ENCODE measurements at regions not wholly inside any gene's neighbourhood (a gene's known extent, or its start where the extent isn't known, plus 50 kb on each side); places are given as distances from the start of the nearest gene placed in this dataset.
"Not testable (repeated sequence)": the region's sequence is repeated elsewhere in the genome, so short reads cannot be mapped to it uniquely, and the experiment has no call there.

GRCh38 chr3:74921676-74922075 is 307.2 kb upstream of the CNTN3 start:
- peaks cover 7% of the 10 kb centered on the region for H3K9me3 Mint-ChIP-seq
- H3K4me3 Mint-ChIP-seq = no peak overlapping the region
- DNase-seq (no peak), ATAC-seq (no peak)
- H3K4me1 Mint-ChIP-seq (ENCODE audit: low read depth) = no peaks in the 10 kb centered on the region
- no peaks in the 10 kb centered on the region for H3K27me3 Mint-ChIP-seq (ENCODE audit: low read depth)
- H3K36me3 Mint-ChIP-seq (ENCODE audit: insufficient read depth) = no peaks in the 10 kb centered on the region

- Mint-ChIP-seq H3K4me3 (no peak overlapping the region), H3K27me3 (ENCODE audit: low read depth) (no peaks in the 10 kb centered on the region), H3K4me1 (ENCODE audit: low read depth) (no peaks in the 10 kb centered on the region), H3K36me3 (ENCODE audit: insufficient read depth) (no peaks in the 10 kb centered on the region), H3K9me3 (peaks cover 7% of the 10 kb centered on the region)
- ATAC-seq (no peak), DNase-seq (no peak)
Observed at GRCh38 chr3:74920721-74921350, 306.4 kb upstream of the CNTN3 start.

GRCh38 chr3:74916696-74917095 is 302.2 kb upstream of the CNTN3 start:
- Mint-ChIP-seq H3K9me3 (peaks cover 7% of the 10 kb centered on the region), H3K4me1 (ENCODE audit: low read depth) (no peaks in the 10 kb centered on the region), H3K36me3 (ENCODE audit: insufficient read depth) (no peaks in the 10 kb centered on the region), H3K4me3 (no peak overlapping the region), H3K27me3 (ENCODE audit: low read depth) (no peaks in the 10 kb centered on the region)
- DNase-seq = no peak
- ATAC-seq = no peak

GRCh38 chr3:74906181-74906580 is 291.7 kb upstream of the CNTN3 start:
- no peak overlapping the region for H3K4me3 Mint-ChIP-seq
- ATAC-seq (no peak), DNase-seq (no peak)
- H3K9me3 Mint-ChIP-seq = peaks cover 20% of the 10 kb centered on the region
- H3K27me3 Mint-ChIP-seq (ENCODE audit: low read depth) = no peaks in the 10 kb centered on the region
- no peaks in the 10 kb centered on the region for H3K4me1 Mint-ChIP-seq (ENCODE audit: low read depth)
- H3K36me3 Mint-ChIP-seq (ENCODE audit: insufficient read depth) = no peaks in the 10 kb centered on the region

GRCh38 chr3:74905478-74905877 is 291.0 kb upstream of the CNTN3 start:
- no peaks in the 10 kb centered on the region for H3K36me3 Mint-ChIP-seq (ENCODE audit: insufficient read depth)
- H3K27me3 Mint-ChIP-seq (ENCODE audit: low read depth) = no peaks in the 10 kb centered on the region
- no peaks in the 10 kb centered on the region for H3K4me1 Mint-ChIP-seq (ENCODE audit: low read depth)
- DNase-seq = no peak
- no peak overlapping the region for H3K4me3 Mint-ChIP-seq
- H3K9me3 Mint-ChIP-seq = peaks cover 16% of the 10 kb centered on the region
- ATAC-seq = no peak

- Mint-ChIP-seq H3K36me3 (ENCODE audit: insufficient read depth) (no peaks in the 10 kb centered on the region), H3K4me1 (ENCODE audit: low read depth) (no peaks in the 10 kb centered on the region), H3K9me3 (peaks cover 13% of the 10 kb centered on the region), H3K4me3 (no peak overlapping the region), H3K27me3 (ENCODE audit: low read depth) (no peaks in the 10 kb centered on the region)
- DNase-seq = no peak
- ATAC-seq = no peak
Observed at GRCh38 chr3:74904646-74905045, 290.2 kb upstream of the CNTN3 start.

- ATAC-seq, DNase-seq: not testable (repeated sequence)
Observed at GRCh38 chr3:74899796-74900516, 285.5 kb upstream of the CNTN3 start.

GRCh38 chr3:74897006-74897405 is 282.5 kb upstream of the CNTN3 start:
- no peak for ATAC-seq
- peaks cover 18% of the 10 kb centered on the region for H3K9me3 Mint-ChIP-seq
- H3K27me3 Mint-ChIP-seq (ENCODE audit: low read depth) = no peaks in the 10 kb centered on the region
- no peaks in the 10 kb centered on the region for H3K4me1 Mint-ChIP-seq (ENCODE audit: low read depth)
- no peak for DNase-seq
- H3K4me3 Mint-ChIP-seq = no peak overlapping the region
- H3K36me3 Mint-ChIP-seq (ENCODE audit: insufficient read depth) = no peaks in the 10 kb centered on the region

More at GRCh38 chr3:74899796-74900516, 285.5 kb upstream of the CNTN3 start:
- H3K36me3 Mint-ChIP-seq (ENCODE audit: insufficient read depth); H3K4me1 Mint-ChIP-seq (ENCODE audit: low read depth); H3K4me3 Mint-ChIP-seq; H3K27me3 Mint-ChIP-seq (ENCODE audit: low read depth): not testable (repeated sequence)
- peaks cover 14% of the 10 kb centered on the region for H3K9me3 Mint-ChIP-seq

- Mint-ChIP-seq H3K36me3 (ENCODE audit: insufficient read depth) (no peaks in the 10 kb centered on the region), H3K4me3 (no peak overlapping the region), H3K4me1 (ENCODE audit: low read depth) (no peaks in the 10 kb centered on the region), H3K27me3 (ENCODE audit: low read depth) (no peaks in the 10 kb centered on the region), H3K9me3 (peaks cover 14% of the 10 kb centered on the region)
- DNase-seq (no peak), ATAC-seq (no peak)
Observed at GRCh38 chr3:74891312-74891711, 276.9 kb upstream of the CNTN3 start.

- DNase-seq = no peak
- H3K36me3 Mint-ChIP-seq (ENCODE audit: insufficient read depth) = no peaks in the 10 kb centered on the region
Observed at GRCh38 chr3:74883690-74884089, 269.2 kb upstream of the CNTN3 start.

GRCh38 chr3:74883222-74883621 is 268.8 kb upstream of the CNTN3 start:
- Mint-ChIP-seq H3K4me3 (no peak overlapping the region), H3K27me3 (ENCODE audit: low read depth) (no peaks in the 10 kb centered on the region), H3K36me3 (ENCODE audit: insufficient read depth) (no peaks in the 10 kb centered on the region), H3K4me1 (ENCODE audit: low read depth) (no peaks in the 10 kb centered on the region), H3K9me3 (peaks cover 19% of the 10 kb centered on the region)
- DNase-seq (no peak), ATAC-seq (no peak)

More at GRCh38 chr3:74883690-74884089, 269.2 kb upstream of the CNTN3 start:
- no peak overlapping the region for H3K4me3 Mint-ChIP-seq
- no peaks in the 10 kb centered on the region for H3K4me1 Mint-ChIP-seq (ENCODE audit: low read depth)
- H3K9me3 Mint-ChIP-seq = peaks cover 19% of the 10 kb centered on the region
- ATAC-seq = no peak
- H3K27me3 Mint-ChIP-seq (ENCODE audit: low read depth) = no peaks in the 10 kb centered on the region

GRCh38 chr3:74880237-74880636 is 265.8 kb upstream of the CNTN3 start:
- Mint-ChIP-seq H3K36me3 (ENCODE audit: insufficient read depth) (no peaks in the 10 kb centered on the region), H3K4me3 (no peak overlapping the region), H3K4me1 (ENCODE audit: low read depth) (no peaks in the 10 kb centered on the region), H3K27me3 (ENCODE audit: low read depth) (no peaks in the 10 kb centered on the region), H3K9me3 (peaks cover 23% of the 10 kb centered on the region)
- DNase-seq (no peak), ATAC-seq (no peak)

GRCh38 chr3:74866357-74867030 is 252.0 kb upstream of the CNTN3 start:
- DNase-seq = no peak
- peaks cover 10% of the 10 kb centered on the region for H3K9me3 Mint-ChIP-seq
- no peak for ATAC-seq
- H3K27me3 Mint-ChIP-seq (ENCODE audit: low read depth) = no peaks in the 10 kb centered on the region
- H3K36me3 Mint-ChIP-seq (ENCODE audit: insufficient read depth) = no peaks in the 10 kb centered on the region
- H3K4me1 Mint-ChIP-seq (ENCODE audit: low read depth) = no peaks in the 10 kb centered on the region
- H3K4me3 Mint-ChIP-seq = no peak overlapping the region

GRCh38 chr3:74862476-74862875 is 248.0 kb upstream of the CNTN3 start:
- H3K27me3 Mint-ChIP-seq (ENCODE audit: low read depth) = no peaks in the 10 kb centered on the region
- ATAC-seq (no peak), DNase-seq (no peak)
- peaks cover 7% of the 10 kb centered on the region for H3K9me3 Mint-ChIP-seq
- H3K4me3 Mint-ChIP-seq = no peak overlapping the region
- no peaks in the 10 kb centered on the region for H3K4me1 Mint-ChIP-seq (ENCODE audit: low read depth)
- no peaks in the 10 kb centered on the region for H3K36me3 Mint-ChIP-seq (ENCODE audit: insufficient read depth)

GRCh38 chr3:74861211-74861610 is 246.8 kb upstream of the CNTN3 start:
- ATAC-seq (no peak), DNase-seq (no peak)
- H3K4me3 Mint-ChIP-seq = no peak overlapping the region
- no peaks in the 10 kb centered on the region for H3K27me3 Mint-ChIP-seq (ENCODE audit: low read depth)
- peaks cover 7% of the 10 kb centered on the region for H3K9me3 Mint-ChIP-seq
- H3K4me1 Mint-ChIP-seq (ENCODE audit: low read depth) = no peaks in the 10 kb centered on the region
- H3K36me3 Mint-ChIP-seq (ENCODE audit: insufficient read depth) = no peaks in the 10 kb centered on the region
